ENCODE measurements at regions not wholly inside any gene's neighbourhood (a gene's known extent, or its start where the extent isn't known, plus 50 kb on each side); places are given as distances from the start of the nearest gene placed in this dataset.

GRCh38 chr3:137360531-137361201, 402.9 kb downstream of the IL20RB start:
- DNase-seq (ENCODE audit: low read depth in 1 of 2, low spot score in 1 of 2), result no peak
- H3K4me1 ChIP-seq (ENCODE audit: low read depth), result no peaks in the 10 kb centered on the region
- no peaks in the 10 kb centered on the region for H3K36me3 ChIP-seq
- no peak overlapping the region for H3K27ac ChIP-seq
- no peaks in the 10 kb centered on the region for H3K27me3 ChIP-seq
- H3K9me3 ChIP-seq (ENCODE audit: low read depth), result no peaks in the 10 kb centered on the region
- H3K4me3 ChIP-seq, result no peak overlapping the region
- TF ChIP-seq CTCF (IDR thresholded peaks at IDR 0.05; ENCODE audit: low read depth, low read length), result no peak

- H3K27me3 ChIP-seq, result no peaks in the 10 kb centered on the region
- no peak overlapping the region for H3K4me3 ChIP-seq
- H3K4me1 ChIP-seq (ENCODE audit: low read depth), result no peaks in the 10 kb centered on the region
- no peaks in the 10 kb centered on the region for H3K36me3 ChIP-seq
- DNase-seq (ENCODE audit: low read depth in 1 of 2, low spot score in 1 of 2), result no peak
- TF ChIP-seq CTCF (IDR thresholded peaks at IDR 0.05; ENCODE audit: low read depth, low read length), result no peak
- H3K27ac ChIP-seq, result no peak overlapping the region
- no peaks in the 10 kb centered on the region for H3K9me3 ChIP-seq (ENCODE audit: low read depth)
These were observed 382.0 kb upstream of the SOX14 start for GRCh38 chr3:137382005-137382594.

GRCh38 chr3:137385922-137386321, 378.2 kb upstream of the SOX14 start:
- Histone ChIP-seq H3K27me3 (no peaks in the 10 kb centered on the region), H3K27ac (no peak overlapping the region), H3K9me3 (ENCODE audit: low read depth) (no peaks in the 10 kb centered on the region), H3K4me1 (ENCODE audit: low read depth) (no peaks in the 10 kb centered on the region), H3K4me3 (no peak overlapping the region), H3K36me3 (no peaks in the 10 kb centered on the region)
- no peak for TF ChIP-seq CTCF (IDR thresholded peaks at IDR 0.05; ENCODE audit: low read depth, low read length)
- no peak for DNase-seq (ENCODE audit: low read depth in 1 of 2, low spot score in 1 of 2)

- H3K27me3 ChIP-seq, result no peaks in the 10 kb centered on the region
- H3K4me3 ChIP-seq, result no peak overlapping the region
- no peak overlapping the region for H3K27ac ChIP-seq
- no peak for DNase-seq (ENCODE audit: low read depth in 1 of 2, low spot score in 1 of 2)
- no peak for TF ChIP-seq CTCF (IDR thresholded peaks at IDR 0.05; ENCODE audit: low read depth, low read length)
- H3K9me3 ChIP-seq (ENCODE audit: low read depth), result no peaks in the 10 kb centered on the region
- no peaks in the 10 kb centered on the region for H3K4me1 ChIP-seq (ENCODE audit: low read depth)
- no peaks in the 10 kb centered on the region for H3K36me3 ChIP-seq
These were observed 354.5 kb upstream of the SOX14 start for GRCh38 chr3:137409584-137409983.

GRCh38 chr3:137410028-137410427, 354.1 kb upstream of the SOX14 start:
- H3K27ac ChIP-seq, result no peak overlapping the region
- H3K27me3 ChIP-seq, result no peaks in the 10 kb centered on the region
- H3K36me3 ChIP-seq, result no peaks in the 10 kb centered on the region
- H3K9me3 ChIP-seq (ENCODE audit: low read depth), result no peaks in the 10 kb centered on the region
- DNase-seq (ENCODE audit: low read depth in 1 of 2, low spot score in 1 of 2), result no peak
- TF ChIP-seq CTCF (IDR thresholded peaks at IDR 0.05; ENCODE audit: low read depth, low read length), result no peak
- no peaks in the 10 kb centered on the region for H3K4me1 ChIP-seq (ENCODE audit: low read depth)
- H3K4me3 ChIP-seq, result no peak overlapping the region
